H1 (cell line): ENCODE measurements at regions not wholly inside any gene's neighbourhood (a gene's known extent, or its start where the extent isn't known, plus 50 kb on each side); places are given as distances from the start of the nearest gene placed in this dataset.

Experiments
- CTCF ChIA-PET: fragments of 300-600 bp; sonication (Branson Sonifier 250); formaldehyde crosslinking; loops from one replicate; lab custom pipeline; 2021; ENCODE audit not compliant: partially characterized antibody; lab: Charles Lee
- POLR2A ChIA-PET: fragments of 300-600 bp; sonication (Branson Sonifier 250); formaldehyde crosslinking; loops from one replicate; lab custom pipeline; 2021; ENCODE audit warnings: inconsistent platforms; ENCODE audit not compliant: partially characterized antibody; lab: Charles Lee
- DNase-seq, 2 experiments: peaks; one replicate each; pipeline versions ENCODE4 v3.0.0 to v3.0.0-alpha.2; 2010 to 2022; ENCODE audit warnings: low spot score in 2 of 2, low read depth in 1 of 2, mixed read lengths in 1 of 2
- FAIRE-seq: peaks from 2 replicates; lab custom pipeline; 2011; peaks lifted over from hg19 to GRCh38; lab: Jason Lieb, UNC
- H2AFZ ChIP-seq: 2 replicates; pipeline ENCODE4 v1.8.1; 2012; ENCODE audit warnings: low read length, inconsistent platforms
- H2AK5ac ChIP-seq: 2 replicates; pipeline ENCODE4 v1.6.1; 2013; ENCODE audit warnings: low read depth, low read length
- H2BK120ac ChIP-seq: replicated peaks from 2 replicates; pipeline ENCODE3; 2013; ENCODE audit warnings: low read depth, low read length, inconsistent platforms
- H2BK12ac ChIP-seq: 2 replicates; pipeline ENCODE4 v1.6.1; 2013; ENCODE audit warnings: low read depth, low read length
- H2BK15ac ChIP-seq: 2 replicates; pipeline ENCODE4 v1.6.1; 2013; ENCODE audit warnings: low read length
- H2BK20ac ChIP-seq: 2 replicates; pipeline ENCODE4 v1.6.1; 2013; ENCODE audit warnings: low read length
- H2BK5ac ChIP-seq: 2 replicates; pipeline ENCODE4 v1.6.1; 2013; ENCODE audit warnings: low read depth, low read length
- H3K14ac ChIP-seq: 2 replicates; pipeline ENCODE4 v1.6.1; 2013; ENCODE audit warnings: inconsistent platforms; ENCODE audit not compliant: insufficient read length
- H3K18ac ChIP-seq: 2 replicates; pipeline ENCODE4 v1.6.1; 2013; ENCODE audit warnings: low read length; ENCODE audit errors: extremely low read depth
- H3K23ac ChIP-seq: 2 replicates; pipeline ENCODE4 v1.6.1; 2013; ENCODE audit warnings: inconsistent platforms; ENCODE audit not compliant: insufficient read length
- H3K23me2 ChIP-seq: 2 replicates; pipeline ENCODE4 v1.6.1; 2013; ENCODE audit warnings: low read depth, low read length
- H3K27ac ChIP-seq: 2 replicates; pipeline ENCODE4 v1.6.1; 2011; ENCODE audit warnings: low read depth, low read length, inconsistent platforms
- H3K27me3 ChIP-seq, 4 experiments: replicated peaks in 1 of 4; 1 replicate in 1 of 4; 2 replicates in 3 of 4; pipeline versions ENCODE4 v1.6.1 to v1.8.1; 2011 to 2013; ENCODE audit warnings: low read length in 3 of 4, mild to moderate bottlenecking in 3 of 4, inconsistent platforms in 2 of 4, mixed read lengths in 2 of 4, moderate library complexity in 1 of 4; ENCODE audit not compliant: control insufficient read depth in 3 of 4, insufficient read depth in 3 of 4; ENCODE audit errors: extremely low read depth in 1 of 4
- H3K36me3 ChIP-seq, 4 experiments: 2 replicates each; pipeline versions ENCODE4 v1.6.1 to v1.8.1; 2011 to 2013; ENCODE audit warnings: mild to moderate bottlenecking in 4 of 4, low read length in 3 of 4, moderate library complexity in 2 of 4, control low read depth in 1 of 4, inconsistent platforms in 1 of 4; ENCODE audit not compliant: insufficient read depth in 4 of 4, control insufficient read depth in 2 of 4
- H3K4ac ChIP-seq: replicated peaks from 2 replicates; pipeline ENCODE3; 2013; ENCODE audit warnings: low read length, low read depth, mixed read lengths, inconsistent platforms; ENCODE audit not compliant: insufficient read length
- H3K4me1 ChIP-seq, 4 experiments: replicated peaks in 1 of 4; 1 replicate in 1 of 4; 2 replicates in 3 of 4; pipeline versions ENCODE4 v1.6.1 to v1.8.1; 2011 to 2013; ENCODE audit warnings: low read length in 3 of 4, inconsistent platforms in 2 of 4, mixed read lengths in 1 of 4; ENCODE audit not compliant: insufficient read depth in 4 of 4, control insufficient read depth in 3 of 4
- H3K4me2 ChIP-seq, 2 experiments: 2 replicates each; pipeline versions ENCODE4 v1.6.1 to v1.8.1; 2011 to 2013; ENCODE audit warnings: low read depth in 2 of 2, low read length in 2 of 2, control low read depth in 1 of 2, inconsistent platforms in 1 of 2, mild to moderate bottlenecking in 1 of 2; ENCODE audit not compliant: insufficient read depth in 1 of 2
- H3K4me3 ChIP-seq, 4 experiments: fragments of 200-600, 300-600 bp in 1 of 4; sonication (generic), shearing (Covaris generic), sonication (Bioruptor Twin) in 1 of 4; 2 replicates each; pipeline versions ENCODE4 v1.5.1 to v1.8.1; 2011 to 2016; ENCODE audit warnings: low read length in 4 of 4, low read depth in 3 of 4, control low read depth in 2 of 4, inconsistent platforms in 2 of 4, mild to moderate bottlenecking in 2 of 4, mixed read lengths in 1 of 4, moderate library complexity in 1 of 4; ENCODE audit not compliant: insufficient read depth in 2 of 4; ENCODE audit errors: extremely low read depth in 1 of 4
- H3K56ac ChIP-seq: replicated peaks from 2 replicates; pipeline ENCODE3; 2013; ENCODE audit warnings: low read depth, mild to moderate bottlenecking, mixed read lengths, low read length, inconsistent platforms; ENCODE audit not compliant: insufficient read length
- H3K79me1 ChIP-seq: 2 replicates; pipeline ENCODE4 v1.6.1; 2013; ENCODE audit warnings: low read depth, low read length, control low read depth
- H3K79me2 ChIP-seq, 2 experiments: 2 replicates each; pipeline versions ENCODE4 v1.6.1 to v1.8.1; 2012 to 2013; ENCODE audit warnings: low read length in 2 of 2, mild to moderate bottlenecking in 2 of 2, inconsistent platforms in 1 of 2; ENCODE audit not compliant: insufficient read depth in 2 of 2, control insufficient read depth in 1 of 2
- H3K9ac ChIP-seq, 4 experiments: replicated peaks in 1 of 4; 1 replicate in 1 of 4; 2 replicates in 3 of 4; pipeline versions ENCODE4 v1.6.1 to v1.8.1; 2011 to 2013; ENCODE audit warnings: low read depth in 3 of 4, low read length in 3 of 4, control low read depth in 2 of 4, mild to moderate bottlenecking in 2 of 4, moderate library complexity in 2 of 4, inconsistent platforms in 1 of 4; ENCODE audit errors: extremely low read depth in 1 of 4
- H3K9me3 ChIP-seq, 2 experiments: 2 replicates each; pipeline versions ENCODE4 v1.6.1 to v1.8.1; 2012 to 2013; ENCODE audit warnings: mild to moderate bottlenecking in 2 of 2, moderate library complexity in 2 of 2, control low read depth in 1 of 2, inconsistent platforms in 1 of 2, low read depth in 1 of 2, low read length in 1 of 2, mixed read lengths in 1 of 2; ENCODE audit not compliant: insufficient read depth in 2 of 2
- H4K20me1 ChIP-seq, 2 experiments: replicated peaks in 1 of 2; 2 replicates each; pipeline versions ENCODE3 to v1.8.1; 2011 to 2013; ENCODE audit warnings: inconsistent platforms in 2 of 2, low read length in 2 of 2, mild to moderate bottlenecking in 1 of 2; ENCODE audit not compliant: insufficient read depth in 2 of 2, control insufficient read depth in 1 of 2
- H4K5ac ChIP-seq: 2 replicates; pipeline ENCODE4 v1.6.1; 2013; ENCODE audit warnings: low read length, low read depth, mixed read lengths, inconsistent platforms; ENCODE audit not compliant: insufficient read length
- H4K8ac ChIP-seq: 2 replicates; pipeline ENCODE4 v1.8.0; 2013; ENCODE audit warnings: mild to moderate bottlenecking, moderate library complexity, low read length, inconsistent platforms; ENCODE audit not compliant: insufficient read depth; ENCODE audit errors: extremely low read depth
- H4K91ac ChIP-seq: replicated peaks from 2 replicates; pipeline ENCODE3; 2013; ENCODE audit warnings: low read length, mixed read lengths, inconsistent platforms; ENCODE audit not compliant: insufficient read length
- CBX5 ChIP-seq: fragments of 300-800, 300-1000 bp; sonication (generic); IDR thresholded peaks from 2 replicates; pipeline ENCODE4 v1.7.1; 2016; ENCODE audit warnings: antibody characterized with exemption, low read length, low read depth
- MAX ChIP-seq: IDR thresholded peaks from 2 replicates; pipeline ENCODE4 v1.6.1; 2012; ENCODE audit warnings: inconsistent platforms
- SAP30 ChIP-seq: fragments of 300-600 bp; sonication (generic); IDR thresholded peaks from 2 replicates; pipeline ENCODE4 v1.7.1; 2012; ENCODE audit warnings: low read length, moderate library complexity, mild to moderate bottlenecking, inconsistent platforms; ENCODE audit not compliant: insufficient read depth, insufficient replicate concordance
- ZNF274 ChIP-seq: IDR thresholded peaks from 2 replicates; pipeline ENCODE4 v1.7.0; 2012; ENCODE audit warnings: low read length, borderline replicate concordance; ENCODE audit errors: extremely low read depth
- WGBS, 2 experiments: shearing (Covaris generic) in 1 of 2; methylation state at CpG; one replicate each; pipeline versions ENCODE4 v1.1.6 to v1.1.7; 2013 to 2015; ENCODE audit warnings: low lambda C conversion rate in 2 of 2, mixed read lengths in 2 of 2, inconsistent platforms in 1 of 2, low coverage in 1 of 2, missing lambda C conversion rate in 1 of 2; ENCODE audit not compliant: insufficient replicate concordance in 2 of 2, insufficient coverage in 1 of 2, insufficient read length in 1 of 2; ENCODE audit errors: extremely low coverage in 1 of 2, missing lambda C conversion rate in 1 of 2; 5-methylcytosine and 5-hydroxymethylcytosine counted together

- no peak overlapping the region for H2BK5ac ChIP-seq
- no peak overlapping the region for H2BK12ac ChIP-seq
- H3K23me2 ChIP-seq = no peaks in the 10 kb centered on the region
- H3K9me3 ChIP-seq = no peaks in the 10 kb centered on the region
- no peaks in the 10 kb centered on the region for H3K79me1 ChIP-seq
- H3K14ac ChIP-seq = no peak overlapping the region
- no peak overlapping the region for H4K5ac ChIP-seq
- no peak for TF ChIP-seq CBX5
- no peak for TF ChIP-seq SAP30
- no peak for TF ChIP-seq ZNF274
- TF ChIP-seq MAX = no peak
- H3K56ac ChIP-seq = no peak overlapping the region
- no peaks in the 10 kb centered on the region; a peak in 1 of 7 replicates for H3K27me3 ChIP-seq
- H2BK20ac ChIP-seq = no peak overlapping the region
- no peak overlapping the region for H2AFZ ChIP-seq
- H3K18ac ChIP-seq = no peak overlapping the region
- CTCF ChIA-PET = interaction anchor here (0.6 kb wide), 1 partner anchor 184 kb away, joined by 3 read pairs; no protein-coding TSS in a partner anchor
- H3K4me2 ChIP-seq = no peak overlapping the region
- H2BK15ac ChIP-seq = no peak overlapping the region
- 92% methylated on average over 11 of the region's 11 CpGs; no CpG with 5 or more reads in 1 of the 2 experiments for WGBS, 2 experiments
- no peak overlapping the region for H3K4me3 ChIP-seq
- H4K91ac ChIP-seq = no peak overlapping the region
- no peaks in the 10 kb centered on the region for H4K20me1 ChIP-seq
- H3K36me3 ChIP-seq = no peaks in the 10 kb centered on the region
- POLR2A ChIA-PET = no interaction called here
- FAIRE-seq = no peak
- no peak for DNase-seq
- no peak overlapping the region for H3K27ac ChIP-seq
- H4K8ac ChIP-seq = no peak overlapping the region
- no peaks in the 10 kb centered on the region for H3K79me2 ChIP-seq
- no peak overlapping the region for H3K9ac ChIP-seq
- peaks cover 0 to 2% (median 0%) of the 10 kb centered on the region in 4 experiments; a peak in 1 of 7 replicates for H3K4me1 ChIP-seq
- no peak overlapping the region; the same call in 1 of the 2 replicates for H2AK5ac ChIP-seq
- no peak overlapping the region for H2BK120ac ChIP-seq
- H3K23ac ChIP-seq = no peak overlapping the region
- H3K4ac ChIP-seq = no peak overlapping the region
Measured at GRCh38 chr1:235054466-235054865, 74.2 kb downstream of the TOMM20 start.
